Neural progenitor cell (in vitro differentiated cells): ENCODE measurements at regions not wholly inside any gene's neighbourhood (a gene's known extent, or its start where the extent isn't known, plus 50 kb on each side); places are given as distances from the start of the nearest gene placed in this dataset.

ENCODE experiments used
- CTCF ChIP-seq: fragments of 200-600 bp; sonication (generic); IDR thresholded peaks from 2 replicates; pipeline ENCODE4 v1.5.1; 2017; ENCODE audit warnings: antibody characterized with exemption, mild to moderate bottlenecking
- EZH2 ChIP-seq: fragments of 200-600 bp; sonication (generic); IDR thresholded peaks from 2 replicates; pipeline ENCODE4 v1.6.1; 2017; ENCODE audit warnings: antibody characterized with exemption, mild to moderate bottlenecking, moderate library complexity
- EZH2phosphoT487 ChIP-seq: fragments of 200-600 bp; sonication (generic); IDR thresholded peaks from 2 replicates; pipeline ENCODE4 v1.6.1; 2017; ENCODE audit warnings: antibody characterized with exemption

- TF ChIP-seq CTCF (no peak), EZH2 (no peak), EZH2phosphoT487 (no peak)
Observed at GRCh38 chr13:50747737-50748350, 95.6 kb downstream of the DLEU7 start.
